GM21528 (cell line): ENCODE measurements at regions not wholly inside any gene's neighbourhood (a gene's known extent, or its start where the extent isn't known, plus 50 kb on each side); places are given as distances from the start of the nearest gene placed in this dataset.
"Not testable (repeated sequence)": the region's sequence is repeated elsewhere in the genome, so short reads cannot be mapped to it uniquely, and the experiment has no call there.

ENCODE experiments used
- ATAC-seq: cut with Tn5 transposase; IDR thresholded peaks from one replicate; pipeline ENCODE4 v1.9.1; 2021; ENCODE audit warnings: mild to moderate bottlenecking, moderate library complexity; ENCODE audit not compliant: unreplicated experiment, low FRiP score

DNA sequence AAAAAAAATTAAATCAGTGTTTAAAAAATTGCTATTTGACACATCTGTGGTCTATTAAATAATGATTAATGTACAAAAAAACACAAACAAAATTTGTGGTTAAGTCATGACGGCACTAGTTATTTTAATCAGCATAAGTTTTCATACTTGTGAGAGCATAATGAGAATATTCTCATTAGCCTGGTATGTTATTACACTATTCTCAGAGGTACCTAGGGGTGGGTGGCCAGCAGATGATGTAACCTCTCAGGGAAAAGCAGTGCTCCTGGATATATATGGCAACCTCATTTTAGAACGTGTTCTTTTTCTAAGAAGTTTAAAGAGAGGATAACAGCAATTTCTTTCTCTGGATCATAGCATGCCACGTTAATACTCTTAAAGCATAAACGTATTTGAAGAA is 109.2 kb downstream of the GJA1 start:
- no peak for ATAC-seq

DNA sequence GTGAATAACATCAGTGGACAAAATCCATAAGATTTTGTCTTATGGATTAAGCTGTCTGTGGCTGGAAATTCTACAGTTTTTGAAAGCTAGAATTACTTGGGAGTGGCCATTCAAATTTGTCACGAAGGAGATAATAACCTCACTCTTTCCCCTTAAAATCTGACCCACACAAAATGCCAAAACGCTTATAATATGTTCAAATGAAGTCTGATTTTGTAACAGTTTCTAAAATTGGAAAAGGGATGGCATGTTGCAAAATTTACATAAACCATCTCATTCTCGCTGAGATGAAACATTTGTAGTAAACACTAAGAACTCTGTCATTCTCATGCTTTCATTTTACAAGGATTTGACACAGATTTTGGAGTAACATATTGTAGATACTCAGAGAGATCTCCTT is 112.7 kb downstream of the GJA1 start:
- ATAC-seq = no peak

DNA sequence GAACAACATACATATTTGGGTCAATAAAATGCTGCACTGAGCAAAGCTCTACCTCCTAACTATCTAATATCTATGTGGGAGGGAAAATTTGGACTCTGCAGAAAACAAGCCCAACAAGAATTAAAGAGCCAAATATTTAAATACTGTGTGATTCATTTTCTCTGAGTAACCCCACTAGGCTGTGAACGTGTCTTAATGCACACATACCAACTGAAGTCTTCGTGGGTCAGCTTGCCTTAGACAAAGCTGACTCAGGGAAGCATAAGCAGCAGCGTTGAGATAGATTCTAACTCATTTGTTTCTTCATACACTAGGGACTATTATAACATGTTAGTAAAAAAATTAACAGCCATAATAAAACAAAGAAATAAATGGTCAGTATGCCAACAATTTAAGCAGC is 114.3 kb downstream of the GJA1 start:
- ATAC-seq = no peak

- ATAC-seq = no peak
These were observed 115.1 kb downstream of the GJA1 start for GRCh38 chr6:121550491-121551010.

DNA sequence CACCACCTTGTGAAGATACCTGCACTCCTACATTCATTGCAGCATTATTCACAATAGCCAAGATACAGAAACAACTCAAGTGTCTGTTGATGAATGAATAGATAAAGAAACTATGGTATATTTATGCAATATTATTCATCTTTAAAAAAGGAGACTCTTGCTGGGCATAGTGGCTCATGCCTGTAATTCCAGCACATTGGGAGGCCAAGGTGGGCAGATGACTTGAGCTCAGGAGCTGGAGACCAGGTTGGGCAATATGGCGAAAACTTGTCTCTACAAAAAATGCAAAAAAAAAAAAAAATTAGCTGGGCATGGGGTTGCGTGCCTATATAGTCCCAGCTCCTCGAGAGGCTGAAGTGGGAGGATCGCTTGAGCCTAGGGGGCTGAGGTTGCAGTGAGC is 119.8 kb downstream of the GJA1 start:
- no peak for ATAC-seq

- ATAC-seq = not testable (repeated sequence)
These were observed 120.7 kb downstream of the GJA1 start for GRCh38 chr6:121556149-121556548.

- ATAC-seq = no peak
These were observed 121.9 kb downstream of the GJA1 start for GRCh38 chr6:121557146-121557940.

DNA sequence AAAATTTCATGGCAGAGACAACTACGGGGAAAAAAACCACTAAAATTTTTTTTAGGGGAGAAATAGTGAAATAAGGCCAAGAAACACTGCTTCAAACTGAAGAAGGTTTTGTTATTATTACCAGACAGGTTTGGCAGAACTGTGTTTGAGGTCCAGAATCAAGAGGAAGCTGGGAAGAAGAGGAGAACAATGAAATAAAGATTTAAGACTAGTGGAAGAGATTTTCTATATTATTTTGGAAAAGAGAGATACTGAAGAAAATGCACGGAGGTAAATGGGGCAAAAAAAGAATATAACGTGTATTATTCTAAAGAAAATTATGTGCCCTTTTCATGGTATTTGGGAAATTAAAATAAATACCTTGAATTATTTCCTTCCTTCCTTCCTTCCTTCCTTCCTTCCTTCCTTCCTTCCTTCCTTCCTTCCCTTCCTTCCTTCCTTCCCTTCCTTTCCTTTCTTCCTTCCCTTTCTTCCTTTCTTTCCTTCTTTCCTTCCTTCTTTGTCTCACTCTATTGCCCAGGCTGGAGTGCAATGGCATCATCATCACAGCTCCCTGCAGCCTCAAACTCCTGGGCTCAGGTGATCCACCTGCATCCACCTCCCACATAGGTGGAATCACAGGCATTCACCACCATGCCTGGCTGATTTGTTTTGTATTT is 124.3 kb downstream of the GJA1 start:
- ATAC-seq = no peak

GRCh38 chr6:121560476-121560875 is 125.0 kb downstream of the GJA1 start:
- no peak for ATAC-seq

GRCh38 chr6:121563286-121563685 is 127.8 kb downstream of the GJA1 start:
- no peak for ATAC-seq

- ATAC-seq = not testable (repeated sequence)
These were observed 129.1 kb downstream of the GJA1 start for GRCh38 chr6:121564529-121564928.

DNA sequence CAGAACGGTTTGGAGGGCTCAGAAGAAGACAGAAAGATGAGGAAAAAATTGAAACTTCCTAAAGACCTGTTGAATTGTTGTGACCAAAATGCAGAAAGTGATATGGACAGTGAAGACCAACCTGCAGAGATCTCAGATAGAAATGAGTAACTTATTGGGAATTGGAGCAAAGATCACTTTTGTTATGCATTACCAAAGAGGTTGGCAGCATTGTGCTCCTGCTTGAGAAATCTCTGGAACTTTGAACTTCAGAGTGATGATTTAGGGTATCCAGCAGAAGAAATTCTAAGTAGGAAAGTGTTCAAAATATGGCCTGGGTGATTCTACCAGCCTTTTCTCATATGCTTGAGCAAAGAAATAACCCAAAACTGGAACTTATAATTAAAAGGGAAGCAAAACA is 136.0 kb downstream of the GJA1 start:
- ATAC-seq = no peak

- no peak for ATAC-seq
These were observed 138.0 kb downstream of the GJA1 start for GRCh38 chr6:121573481-121573880.

- no peak for ATAC-seq
These were observed 142.8 kb downstream of the GJA1 start for GRCh38 chr6:121578216-121578615.

DNA sequence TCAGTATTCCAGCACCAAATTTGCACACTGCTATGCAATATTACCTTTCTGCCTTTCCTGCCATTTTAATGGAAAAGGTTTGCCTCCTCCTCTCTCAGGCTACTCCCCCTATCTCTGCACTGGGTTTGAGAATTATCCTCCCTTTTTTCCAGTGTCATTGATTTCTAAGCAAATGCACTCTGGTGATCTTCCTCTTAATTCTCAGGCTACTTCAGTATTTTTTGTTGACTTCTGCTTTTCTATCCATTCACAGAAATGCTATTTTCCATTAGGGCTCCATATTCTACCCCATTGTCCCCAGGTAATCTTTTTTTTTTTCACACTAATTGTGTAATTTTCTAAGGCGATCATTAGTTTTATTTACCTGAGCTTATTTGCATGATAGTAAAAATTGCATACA is 144.0 kb downstream of the GJA1 start:
- ATAC-seq = no peak

- ATAC-seq = no peak
These were observed 145.9 kb downstream of the GJA1 start for GRCh38 chr6:121581327-121581726.

DNA sequence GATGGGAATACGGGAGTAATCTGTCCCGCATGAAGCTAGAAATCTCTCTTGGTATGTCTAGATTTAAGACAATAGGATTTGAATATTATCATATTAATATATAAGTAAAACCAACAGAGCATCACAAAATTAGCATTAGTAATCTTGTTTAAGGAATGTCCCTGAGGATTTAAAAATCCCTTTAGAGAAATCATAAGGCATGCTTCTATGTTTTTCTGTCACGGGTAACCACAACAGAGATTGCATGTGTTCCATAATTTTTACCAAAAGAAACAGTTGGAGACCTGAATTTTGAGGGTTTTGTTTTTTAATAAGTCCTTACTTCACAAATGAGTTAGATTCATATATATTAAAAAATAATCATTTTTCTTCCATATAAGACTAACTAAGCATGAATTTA is 146.8 kb downstream of the GJA1 start:
- no peak for ATAC-seq

DNA sequence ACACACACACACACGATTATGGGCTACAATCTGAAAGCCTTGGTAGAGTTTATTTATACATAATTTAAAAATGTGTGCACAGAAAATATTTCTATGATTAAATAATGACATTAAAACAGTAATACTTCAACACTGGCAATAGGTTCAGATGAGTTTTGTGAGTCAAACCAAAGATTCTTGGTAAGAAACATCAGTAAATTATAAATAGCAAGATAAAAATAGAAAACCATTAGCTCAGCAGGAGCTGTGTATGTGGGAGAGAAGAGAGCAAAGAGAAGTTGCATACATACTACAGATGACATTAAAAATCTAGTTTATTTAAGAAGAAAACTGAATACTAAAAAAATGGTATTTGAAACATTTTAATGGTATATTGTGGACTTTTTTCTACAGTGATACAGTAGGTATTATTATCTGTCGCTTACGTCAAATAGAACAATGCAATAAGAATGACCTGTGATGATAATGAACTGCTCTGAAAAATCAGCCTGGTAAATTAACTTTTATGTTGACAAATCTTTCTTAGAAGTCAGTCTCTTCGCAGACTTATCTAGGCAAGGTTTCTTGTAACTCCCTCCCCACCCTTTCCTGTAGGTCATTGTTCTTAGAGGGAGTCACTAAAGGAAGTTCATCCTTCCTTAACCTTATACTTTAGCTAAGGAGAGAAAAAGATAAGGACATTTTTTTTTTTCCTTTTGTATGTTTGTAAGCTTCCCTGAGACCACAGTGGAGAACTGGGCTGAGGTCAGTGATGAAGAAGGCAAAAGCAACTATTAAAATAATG is 149.3 kb downstream of the GJA1 start:
- ATAC-seq = no peak

GRCh38 chr6:121590438-121590837 is 155.0 kb downstream of the GJA1 start:
- no peak for ATAC-seq

DNA sequence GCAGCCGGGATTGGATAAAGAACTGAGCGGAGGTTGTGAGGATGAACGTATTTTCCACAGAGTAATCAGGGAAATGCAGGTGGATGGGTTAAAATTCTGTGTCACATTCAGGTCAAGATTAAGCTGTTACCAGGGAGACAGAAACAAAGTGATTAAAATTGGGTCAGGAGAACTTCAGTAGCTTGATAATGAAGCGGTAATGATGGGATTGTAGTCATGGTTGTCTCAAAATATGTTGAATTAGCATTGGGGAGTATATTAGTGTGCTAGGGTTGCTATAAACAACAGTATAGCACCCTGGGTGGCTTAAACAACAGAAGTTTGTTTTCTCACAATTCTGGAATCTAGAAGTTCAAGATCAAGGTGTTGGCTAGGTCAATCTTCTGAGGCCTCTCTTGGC is 155.5 kb downstream of the GJA1 start:
- ATAC-seq = no peak

DNA sequence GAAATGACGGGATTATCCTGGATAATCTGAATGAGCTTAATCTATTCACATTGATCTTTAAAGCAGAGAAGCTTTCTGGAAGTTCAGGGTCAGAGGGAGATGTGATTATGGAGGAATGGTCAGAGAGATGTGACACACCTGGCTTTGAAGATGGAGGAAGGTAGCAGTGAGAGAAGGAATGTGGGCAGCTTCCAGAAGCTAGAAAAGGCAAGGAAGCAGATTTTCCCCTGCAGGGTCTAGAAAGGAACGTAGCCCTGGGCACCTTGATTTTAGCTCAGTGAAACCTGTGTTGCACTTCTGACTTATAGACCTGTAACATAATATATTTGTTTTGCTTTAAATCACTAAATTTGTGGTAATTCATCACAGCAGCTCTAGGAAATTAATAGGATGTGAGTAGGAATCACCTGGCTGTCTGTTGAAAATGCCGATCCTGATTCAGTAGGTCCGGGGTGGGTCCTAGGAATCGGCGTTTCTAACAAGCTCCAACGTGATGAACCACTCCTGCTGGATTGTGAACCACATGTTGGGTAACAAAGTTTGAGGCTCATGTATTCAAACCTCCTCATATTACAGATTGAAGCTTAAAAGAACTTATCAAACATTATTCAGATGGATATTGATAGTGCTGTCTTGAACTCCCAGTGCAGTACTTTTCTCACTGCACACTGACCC is 157.0 kb downstream of the GJA1 start:
- no peak for ATAC-seq
